HG03025 (cell line): ENCODE measurements at regions not wholly inside any gene's neighbourhood (a gene's known extent, or its start where the extent isn't known, plus 50 kb on each side); places are given as distances from the start of the nearest gene placed in this dataset.

ENCODE experiments used
- ATAC-seq: cut with Tn5 transposase; IDR thresholded peaks from one replicate; pipeline ENCODE4 v1.9.1; 2021; ENCODE audit warnings: mild to moderate bottlenecking, moderate library complexity; ENCODE audit not compliant: unreplicated experiment, low FRiP score

DNA sequence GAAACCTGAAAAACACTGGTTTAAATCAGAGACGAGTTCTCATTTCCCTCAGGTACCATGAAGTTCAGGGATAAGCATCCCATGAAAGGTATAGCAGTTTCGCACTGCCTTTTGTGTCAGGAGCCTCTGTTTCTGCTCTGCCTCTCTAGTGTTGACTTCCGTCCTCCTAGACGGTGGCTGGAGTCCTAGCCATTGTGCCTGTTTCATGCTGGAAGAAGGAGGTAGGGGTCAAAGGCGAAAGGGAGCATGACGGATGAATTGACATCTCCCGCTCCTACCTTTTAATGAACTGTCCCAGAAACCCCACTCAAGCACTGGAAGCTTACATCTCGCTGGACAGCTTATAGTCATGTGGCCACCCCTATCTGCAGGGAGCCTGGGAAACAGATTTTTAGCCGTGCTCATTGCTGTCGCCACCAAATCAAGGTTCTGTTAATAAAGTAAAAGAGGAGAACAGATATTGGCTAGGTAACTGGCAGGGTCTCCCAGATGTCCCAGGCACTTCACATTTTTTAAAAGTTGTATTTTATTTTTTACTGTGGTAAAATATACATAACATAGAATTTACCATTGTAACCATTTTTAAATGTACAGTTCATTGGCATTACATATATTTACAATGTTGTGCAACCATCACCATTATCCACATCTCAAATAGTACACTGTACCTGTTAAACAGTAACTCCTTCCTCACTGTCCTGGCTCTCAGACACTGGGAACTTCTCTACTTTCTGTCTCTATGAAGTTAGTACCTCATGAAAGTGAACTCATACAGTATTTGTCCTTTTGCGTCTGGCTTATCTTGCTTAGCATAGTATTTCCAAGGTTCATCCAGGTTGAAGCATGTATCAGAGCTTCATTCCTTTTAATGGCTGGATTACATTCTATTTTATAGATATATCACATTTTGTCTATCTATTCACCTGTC lies 55.0 kb upstream of the CTLA4 start:
- ATAC-seq = no peak

DNA sequence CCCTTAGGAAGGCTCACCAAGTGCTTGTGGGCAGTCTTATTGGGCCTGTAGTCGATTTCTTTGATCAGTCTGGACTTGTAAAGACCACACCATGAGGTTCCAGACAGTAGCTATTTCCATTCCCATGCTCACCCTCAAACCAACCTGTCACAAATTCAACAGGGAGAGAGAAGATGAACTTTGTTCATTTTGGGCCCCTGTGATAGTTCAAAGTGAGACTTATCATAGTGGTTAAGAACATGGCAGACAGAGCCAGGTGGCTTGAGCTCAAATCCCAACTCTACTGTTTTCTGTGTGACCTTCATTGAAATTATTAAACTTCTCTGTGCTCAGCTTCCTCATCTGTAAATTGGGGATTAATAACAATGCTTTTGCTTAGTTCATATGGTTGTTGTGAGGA lies 53.9 kb upstream of the CTLA4 start:
- ATAC-seq = no peak

DNA sequence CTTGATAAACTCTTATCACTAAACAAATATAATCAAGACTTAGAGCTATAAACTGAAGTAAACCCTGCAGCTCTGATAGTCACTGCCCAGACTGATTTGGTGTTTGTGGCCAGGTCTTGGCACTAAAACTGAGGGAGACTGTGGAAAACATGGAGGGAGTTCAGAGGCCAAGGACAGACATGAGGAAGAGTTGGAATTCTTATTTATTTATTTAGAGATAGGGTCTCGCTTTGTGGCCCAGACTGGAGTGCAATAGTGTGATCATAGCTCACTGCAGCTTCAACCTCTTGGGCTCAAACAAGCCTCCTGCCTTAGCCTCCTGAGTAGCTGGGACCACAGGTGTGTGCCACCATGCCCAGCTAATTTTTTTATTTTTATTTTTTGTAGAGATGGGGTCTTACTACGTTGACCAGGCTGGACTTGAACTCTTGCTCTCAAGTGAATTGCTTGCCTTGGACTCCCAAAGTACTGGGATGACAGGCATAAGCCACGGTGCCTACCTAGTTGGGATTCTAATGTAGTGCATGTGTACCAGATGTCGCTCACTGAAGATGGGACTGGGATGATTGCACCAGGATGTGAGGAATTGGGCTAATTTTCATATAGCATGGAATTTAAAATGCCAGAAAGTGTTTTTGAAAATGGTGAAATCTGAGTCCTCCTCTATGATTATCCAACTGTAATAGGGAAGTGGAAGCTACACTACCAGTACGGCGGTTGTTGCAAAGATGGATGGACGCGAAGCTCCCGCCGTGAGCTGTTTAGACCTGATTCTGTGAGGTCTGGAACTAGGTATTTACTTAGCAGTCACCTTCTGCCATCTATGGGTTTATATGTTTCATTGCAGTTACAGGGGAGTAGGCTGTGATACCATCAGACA lies 52.7 kb upstream of the CTLA4 start:
- ATAC-seq = no peak

DNA sequence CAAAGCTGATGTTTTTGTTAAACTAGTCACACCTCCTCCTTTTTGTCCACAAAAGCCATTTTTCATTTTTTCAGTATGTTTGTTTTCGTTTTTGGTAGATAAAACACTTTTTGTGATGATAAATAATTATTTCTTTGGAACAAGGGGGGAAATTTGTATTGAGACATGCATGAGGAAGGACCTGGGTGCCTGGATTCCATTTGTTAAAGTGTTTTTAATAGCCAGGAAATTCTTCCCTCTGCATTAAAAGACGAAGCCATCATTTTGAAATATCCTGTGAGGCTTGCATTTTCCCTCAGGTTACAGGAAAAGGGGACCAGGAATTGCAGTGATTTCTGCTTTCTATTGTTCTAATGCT lies 52.1 kb upstream of the CTLA4 start:
- no peak for ATAC-seq

DNA sequence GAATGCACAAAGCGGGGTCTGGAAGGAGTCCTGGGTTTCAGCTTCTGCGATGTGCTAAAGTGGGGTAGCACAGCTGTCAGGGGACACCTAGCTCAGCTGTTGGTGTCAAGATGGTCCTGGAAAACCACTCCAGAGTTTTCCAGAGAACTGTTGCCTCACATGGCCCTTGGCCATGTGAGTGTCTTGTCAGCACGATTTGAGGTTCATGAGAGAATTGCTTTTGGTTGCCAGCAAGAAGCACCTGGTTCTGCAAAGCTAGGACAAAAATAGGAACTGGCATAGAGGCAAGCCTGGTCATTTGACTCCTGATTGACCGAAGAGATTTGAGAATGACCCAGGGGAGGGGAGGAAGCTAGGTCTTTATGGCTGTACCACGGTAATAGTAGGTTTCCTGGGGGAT lies 50.4 kb upstream of the CTLA4 start:
- no peak for ATAC-seq
